Smooth muscle cell (in vitro differentiated cells): ENCODE measurements at regions not wholly inside any gene's neighbourhood (a gene's known extent, or its start where the extent isn't known, plus 50 kb on each side); places are given as distances from the start of the nearest gene placed in this dataset.

ENCODE experiments used
- DNase-seq: peaks from one replicate; lab custom pipeline; 2025; ENCODE audit not compliant: unreplicated experiment; lab: John Stamatoyannopoulos, UW
- H2AFZ ChIP-seq: fragments of 200-600 bp; sonication (generic); 2 replicates; pipeline ENCODE4 v1.6.0; 2016; ENCODE audit warnings: antibody characterized with exemption, low read depth, mild to moderate bottlenecking
- H3F3A ChIP-seq: fragments of 200-600 bp; sonication (generic); 2 replicates; pipeline ENCODE4 v1.6.0; 2017; ENCODE audit warnings: antibody characterized with exemption, low read depth
- H3K27ac ChIP-seq: fragments of 200-600 bp; sonication (generic); 2 replicates; pipeline ENCODE4 v1.5.1; 2016; ENCODE audit warnings: low read depth, mild to moderate bottlenecking
- H3K27me3 ChIP-seq: fragments of 200-600 bp; sonication (generic); 2 replicates; pipeline ENCODE4 v1.6.1; 2016; ENCODE audit warnings: low read depth, mild to moderate bottlenecking
- H3K36me3 ChIP-seq: fragments of 200-600 bp; sonication (generic); 2 replicates; pipeline ENCODE4 v1.5.1; 2016; ENCODE audit warnings: low read depth
- H3K4me1 ChIP-seq: fragments of 200-600 bp; sonication (generic); 2 replicates; pipeline ENCODE4 v1.5.1; 2016; ENCODE audit warnings: low read depth
- H3K4me2 ChIP-seq: fragments of 200-600 bp; sonication (generic); 2 replicates; pipeline ENCODE4 v1.6.0; 2016; ENCODE audit warnings: mild to moderate bottlenecking
- H3K4me3 ChIP-seq: fragments of 200-600 bp; sonication (generic); 2 replicates; pipeline ENCODE4 v1.5.1; 2016; ENCODE audit warnings: mild to moderate bottlenecking
- H3K79me2 ChIP-seq: fragments of 200-600 bp; sonication (generic); 2 replicates; pipeline ENCODE4 v1.6.0; 2016; ENCODE audit warnings: low read depth, mild to moderate bottlenecking
- H3K9ac ChIP-seq: fragments of 200-600 bp; sonication (generic); 2 replicates; pipeline ENCODE4 v1.6.0; 2016; ENCODE audit warnings: low read depth
- H3K9me3 ChIP-seq: fragments of 200-600 bp; sonication (generic); replicated peaks from 2 replicates; pipeline ENCODE4 v1.5.1; 2016; ENCODE audit warnings: low read depth
- H4K20me1 ChIP-seq: fragments of 200-600 bp; sonication (generic); 2 replicates; pipeline ENCODE4 v1.6.0; 2016; ENCODE audit warnings: low read depth
- CTCF ChIP-seq: fragments of 200-600 bp; sonication (generic); IDR thresholded peaks from 2 replicates; pipeline ENCODE4 v1.5.1; 2017; ENCODE audit warnings: borderline replicate concordance, mild to moderate bottlenecking, antibody characterized with exemption; ENCODE audit not compliant: insufficient read depth, poor library complexity, severe bottlenecking
- WGBS: methylation state at CpG from one replicate; pipeline ENCODE4 v1.1.7; 2016; ENCODE audit warnings: low lambda C conversion rate; 5-methylcytosine and 5-hydroxymethylcytosine counted together

GRCh38 chr14:65849558-65849957 is 437.0 kb downstream of the FUT8 start:
- Histone ChIP-seq H3K9me3 (no peaks in the 10 kb centered on the region), H3K36me3 (no peaks in the 10 kb centered on the region), H3K27me3 (peaks cover 35% of the 10 kb centered on the region), H3K79me2 (no peaks in the 10 kb centered on the region), H3K9ac (no peak overlapping the region), H3K4me2 (no peak overlapping the region), H4K20me1 (no peaks in the 10 kb centered on the region), H3K4me1 (peaks cover 5% of the 10 kb centered on the region), H3K4me3 (no peak overlapping the region), H3F3A (no peaks in the 10 kb centered on the region), H2AFZ (no peak overlapping the region), H3K27ac (no peak overlapping the region)
- no peak for DNase-seq
- no peak for TF ChIP-seq CTCF
- 81% methylated on average over 2 of the region's 2 CpGs for WGBS

GRCh38 chr14:65850429-65851135 is 438.1 kb downstream of the FUT8 start:
- no peaks in the 10 kb centered on the region for H4K20me1 ChIP-seq
- H3K9me3 ChIP-seq: no peaks in the 10 kb centered on the region
- no peak overlapping the region for H3K27ac ChIP-seq
- H3K9ac ChIP-seq: no peak overlapping the region
- no peaks in the 10 kb centered on the region for H3F3A ChIP-seq
- peaks cover 5% of the 10 kb centered on the region for H3K4me1 ChIP-seq
- no peaks in the 10 kb centered on the region for H3K36me3 ChIP-seq
- H3K27me3 ChIP-seq: peaks cover 26% of the 10 kb centered on the region
- no peak overlapping the region for H3K4me3 ChIP-seq
- H3K4me2 ChIP-seq: no peak overlapping the region
- DNase-seq: no peak
- no peaks in the 10 kb centered on the region for H3K79me2 ChIP-seq
- 92% methylated on average over 10 of the region's 10 CpGs for WGBS
- TF ChIP-seq CTCF: no peak
- H2AFZ ChIP-seq: no peak overlapping the region

- Histone ChIP-seq H3K27ac (no peak overlapping the region), H3K79me2 (no peaks in the 10 kb centered on the region), H3K9ac (no peak overlapping the region), H3K4me3 (no peak overlapping the region), H3K4me1 (peaks cover 5% of the 10 kb centered on the region), H4K20me1 (no peaks in the 10 kb centered on the region), H3K4me2 (no peak overlapping the region), H3K27me3 (peaks cover 11% of the 10 kb centered on the region), H3K9me3 (no peaks in the 10 kb centered on the region), H3F3A (no peaks in the 10 kb centered on the region), H2AFZ (no peak overlapping the region), H3K36me3 (no peaks in the 10 kb centered on the region)
- TF ChIP-seq CTCF: no peak
- no peak for DNase-seq
- WGBS: 48% methylated on average over 2 of the region's 2 CpGs
Observed at GRCh38 chr14:65852689-65853088, 440.2 kb downstream of the FUT8 start.

GRCh38 chr14:65853407-65853955 is 441.0 kb downstream of the FUT8 start:
- H3K4me2 ChIP-seq: no peak overlapping the region
- 88% methylated on average over 7 of the region's 7 CpGs for WGBS
- no peak for TF ChIP-seq CTCF
- no peaks in the 10 kb centered on the region for H4K20me1 ChIP-seq
- no peak overlapping the region for H3K4me3 ChIP-seq
- H3K27me3 ChIP-seq: peaks cover 11% of the 10 kb centered on the region
- H3K79me2 ChIP-seq: no peaks in the 10 kb centered on the region
- peaks cover 5% of the 10 kb centered on the region for H3K4me1 ChIP-seq
- no peak for DNase-seq
- no peak overlapping the region for H3K9ac ChIP-seq
- no peaks in the 10 kb centered on the region for H3K36me3 ChIP-seq
- no peak overlapping the region for H2AFZ ChIP-seq
- no peaks in the 10 kb centered on the region for H3F3A ChIP-seq
- no peak overlapping the region for H3K27ac ChIP-seq
- no peaks in the 10 kb centered on the region for H3K9me3 ChIP-seq
